Tibial artery (tissue), 4 donors: ENCODE measurements at regions not wholly inside any gene's neighbourhood (a gene's known extent, or its start where the extent isn't known, plus 50 kb on each side); places are given as distances from the start of the nearest gene placed in this dataset.

Source experiments
- DNase-seq, 2 donors: peaks; one replicate each; pipeline ENCODE4 v3.0.0-alpha.2; 2019
- H3K27ac ChIP-seq, 2 donors: fragments of 200-600 bp; sonication (generic) in 1 of 2; 1 replicate in 1 of 2; 2 replicates in 1 of 2; pipeline ENCODE4 v1.5.1; 2018 to 2019; ENCODE audit warnings: mild to moderate bottlenecking in 1 of 2
- H3K27me3 ChIP-seq, 2 donors: fragments of 200-600 bp; sonication (generic) in 1 of 2; one replicate each; pipeline versions ENCODE4 v1.5.1 to v1.6.0; 2016 to 2019
- H3K36me3 ChIP-seq, 3 donors: fragments of 200-600 bp; sonication (generic) in 2 of 3; one replicate each; pipeline ENCODE4 v1.5.1; 2016 to 2019; ENCODE audit warnings: mild to moderate bottlenecking in 2 of 3
- H3K4me1 ChIP-seq, 4 donors: fragments of 200-600 bp; sonication (generic) in 2 of 4; 1 replicate in 3 of 4; 2 replicates in 1 of 4; pipeline ENCODE4 v1.5.1; 2016 to 2019
- H3K4me3 ChIP-seq, 2 donors: fragments of 200-600 bp; sonication (generic) in 1 of 2; 1 replicate in 1 of 2; 2 replicates in 1 of 2; pipeline ENCODE4 v1.5.1; 2018 to 2019; ENCODE audit warnings: mild to moderate bottlenecking in 2 of 2
- H3K9me3 ChIP-seq, 3 donors: fragments of 200-600 bp; sonication (generic) in 1 of 3; one replicate each; pipeline ENCODE4 v1.5.1; 2016 to 2019
- intact Hi-C: fragments of 100-400 bp; cut with DNase I; formaldehyde crosslinking; loops from one replicate; pipeline ENCODE4 v1.15.0; 2023; ENCODE audit warnings: low total_unique reads
- TF ChIP-seq, protein P1 (sequence below), 2 experiments: fragments of 200-600 bp in 1 of 2; fragments of 450-650 bp in 1 of 2; IDR thresholded peaks; one replicate each; pipeline ENCODE4 v1.5.1; 2017 to 2019; ENCODE audit warnings: antibody characterized with exemption in 2 of 2, mild to moderate bottlenecking in 1 of 2, moderate library complexity in 1 of 2

- no peaks in the 10 kb centered on the region for H3K27me3 ChIP-seq
- H3K4me1 ChIP-seq: no peaks in the 10 kb centered on the region
- DNase-seq: no peak
- TF ChIP-seq, protein P1, sequence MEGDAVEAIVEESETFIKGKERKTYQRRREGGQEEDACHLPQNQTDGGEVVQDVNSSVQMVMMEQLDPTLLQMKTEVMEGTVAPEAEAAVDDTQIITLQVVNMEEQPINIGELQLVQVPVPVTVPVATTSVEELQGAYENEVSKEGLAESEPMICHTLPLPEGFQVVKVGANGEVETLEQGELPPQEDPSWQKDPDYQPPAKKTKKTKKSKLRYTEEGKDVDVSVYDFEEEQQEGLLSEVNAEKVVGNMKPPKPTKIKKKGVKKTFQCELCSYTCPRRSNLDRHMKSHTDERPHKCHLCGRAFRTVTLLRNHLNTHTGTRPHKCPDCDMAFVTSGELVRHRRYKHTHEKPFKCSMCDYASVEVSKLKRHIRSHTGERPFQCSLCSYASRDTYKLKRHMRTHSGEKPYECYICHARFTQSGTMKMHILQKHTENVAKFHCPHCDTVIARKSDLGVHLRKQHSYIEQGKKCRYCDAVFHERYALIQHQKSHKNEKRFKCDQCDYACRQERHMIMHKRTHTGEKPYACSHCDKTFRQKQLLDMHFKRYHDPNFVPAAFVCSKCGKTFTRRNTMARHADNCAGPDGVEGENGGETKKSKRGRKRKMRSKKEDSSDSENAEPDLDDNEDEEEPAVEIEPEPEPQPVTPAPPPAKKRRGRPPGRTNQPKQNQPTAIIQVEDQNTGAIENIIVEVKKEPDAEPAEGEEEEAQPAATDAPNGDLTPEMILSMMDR (IDR thresholded peaks at IDR 0.05): no peak
- H3K27ac ChIP-seq: no peak overlapping the region
- no peaks in the 10 kb centered on the region for H3K36me3 ChIP-seq
- no peaks in the 10 kb centered on the region for H3K9me3 ChIP-seq
- H3K4me3 ChIP-seq: no peak overlapping the region
- intact Hi-C loops: no loop called here
These were observed 160.7 kb upstream of the DTNA start for GRCh38 chr18:34549367-34549766.

- Histone ChIP-seq H3K36me3 (no peaks in the 10 kb centered on the region), H3K27ac (no peak overlapping the region), H3K9me3 (no peaks in the 10 kb centered on the region), H3K27me3 (no peaks in the 10 kb centered on the region), H3K4me1 (no peaks in the 10 kb centered on the region), H3K4me3 (no peak overlapping the region)
- DNase-seq: no peak
- TF ChIP-seq, protein P1 (IDR thresholded peaks at IDR 0.05): no peak
- intact Hi-C loops: no loop called here
These were observed 159.9 kb upstream of the DTNA start for GRCh38 chr18:34550156-34550555.

- intact Hi-C loops: no loop called here
- Histone ChIP-seq H3K4me3 (no peak overlapping the region), H3K27ac (no peak overlapping the region), H3K9me3 (no peaks in the 10 kb centered on the region), H3K4me1 (no peaks in the 10 kb centered on the region), H3K36me3 (no peaks in the 10 kb centered on the region), H3K27me3 (no peaks in the 10 kb centered on the region)
- TF ChIP-seq, protein P1 (IDR thresholded peaks at IDR 0.05): no peak
- no peak for DNase-seq
These were observed 159.2 kb upstream of the DTNA start for GRCh38 chr18:34550902-34551301.

GRCh38 chr18:34551824-34552223 lies 158.3 kb upstream of the DTNA start:
- H3K27ac ChIP-seq: no peak overlapping the region

GRCh38 chr18:34562252-34562870 lies 147.7 kb upstream of the DTNA start:
- no peak overlapping the region for H3K27ac ChIP-seq
- intact Hi-C loops: no loop called here
- no peaks in the 10 kb centered on the region for H3K9me3 ChIP-seq
- no peaks in the 10 kb centered on the region for H3K27me3 ChIP-seq
- H3K4me3 ChIP-seq: no peak overlapping the region
- H3K36me3 ChIP-seq: no peaks in the 10 kb centered on the region
- TF ChIP-seq, protein P1 (IDR thresholded peaks at IDR 0.05): no peak
- no peak for DNase-seq
- H3K4me1 ChIP-seq: no peaks in the 10 kb centered on the region

More at GRCh38 chr18:34551824-34552223, 158.3 kb upstream of the DTNA start:
- Histone ChIP-seq H3K27me3 (no peaks in the 10 kb centered on the region), H3K9me3 (no peaks in the 10 kb centered on the region), H3K36me3 (no peaks in the 10 kb centered on the region), H3K4me1 (no peaks in the 10 kb centered on the region), H3K4me3 (no peak overlapping the region)
- DNase-seq: no peak
- intact Hi-C loops: no loop called here
- TF ChIP-seq, protein P1 (IDR thresholded peaks at IDR 0.05): no peak

DNA sequence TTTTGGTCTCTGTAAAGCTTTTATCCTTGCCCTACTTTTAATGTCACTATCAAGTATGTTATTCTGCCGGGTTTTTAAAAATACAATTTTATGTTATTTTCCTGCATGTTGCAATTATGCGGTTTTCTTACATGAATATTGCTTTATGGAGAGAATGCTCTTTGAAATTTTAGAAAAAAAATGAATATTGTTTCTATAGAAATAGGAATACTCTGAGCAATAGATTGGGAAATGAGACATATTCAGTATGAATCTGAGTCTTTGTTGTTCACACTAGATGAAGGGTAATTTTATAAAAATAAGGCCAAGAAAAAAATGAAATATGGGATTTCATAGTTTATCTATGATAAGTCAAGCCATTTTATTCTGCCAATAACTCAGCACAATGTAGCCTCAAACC lies 142.2 kb upstream of the DTNA start:
- intact Hi-C loops: no loop called here
- H3K4me1 ChIP-seq: no peaks in the 10 kb centered on the region
- H3K36me3 ChIP-seq: no peaks in the 10 kb centered on the region
- H3K27ac ChIP-seq: no peak overlapping the region
- H3K9me3 ChIP-seq: no peaks in the 10 kb centered on the region
- no peak for DNase-seq
- TF ChIP-seq, protein P1 (IDR thresholded peaks at IDR 0.05): no peak
- no peaks in the 10 kb centered on the region for H3K27me3 ChIP-seq
- H3K4me3 ChIP-seq: no peak overlapping the region
